Body of pancreas (tissue), 4 donors: ENCODE measurements at regions not wholly inside any gene's neighbourhood (a gene's known extent, or its start where the extent isn't known, plus 50 kb on each side); places are given as distances from the start of the nearest gene placed in this dataset.

Experiments used
- POLR2A ChIP-seq, 3 donors: fragments of 450-650 bp; IDR thresholded peaks; one replicate each; pipeline ENCODE4 v1.6.1; 2016; ENCODE audit warnings: antibody characterized with exemption in 3 of 3, mild to moderate bottlenecking in 2 of 3
- TF ChIP-seq, protein P1 (sequence below), 7 experiments: fragments of 450-650 bp in 4 of 7; fragments of 200-600 bp in 3 of 7; sonication (generic) in 3 of 7; IDR thresholded peaks; one replicate each; pipeline ENCODE4 v1.5.1; 2016 to 2019; ENCODE audit warnings: antibody characterized with exemption in 7 of 7

DNA sequence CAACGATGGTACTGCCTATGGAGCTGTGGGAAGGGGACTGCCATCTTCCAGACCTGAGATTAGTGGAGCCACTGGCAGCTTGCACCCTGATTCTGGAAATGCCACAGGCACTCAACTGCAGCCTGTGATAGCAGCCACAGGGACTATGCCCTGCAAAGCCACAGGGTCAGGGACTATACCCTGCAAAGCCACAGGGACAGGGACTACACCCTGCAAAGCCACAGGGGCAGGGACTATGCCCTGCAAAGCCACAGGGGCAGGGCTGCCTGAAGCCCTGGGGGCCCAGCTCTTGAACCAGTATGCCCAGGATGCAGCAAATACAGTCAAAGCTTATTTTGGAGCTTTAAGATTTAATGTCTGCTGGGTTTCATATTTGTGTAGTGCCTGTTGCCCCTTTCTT lies 346.6 kb downstream of the C6orf118 start:
- TF ChIP-seq, protein P1, sequence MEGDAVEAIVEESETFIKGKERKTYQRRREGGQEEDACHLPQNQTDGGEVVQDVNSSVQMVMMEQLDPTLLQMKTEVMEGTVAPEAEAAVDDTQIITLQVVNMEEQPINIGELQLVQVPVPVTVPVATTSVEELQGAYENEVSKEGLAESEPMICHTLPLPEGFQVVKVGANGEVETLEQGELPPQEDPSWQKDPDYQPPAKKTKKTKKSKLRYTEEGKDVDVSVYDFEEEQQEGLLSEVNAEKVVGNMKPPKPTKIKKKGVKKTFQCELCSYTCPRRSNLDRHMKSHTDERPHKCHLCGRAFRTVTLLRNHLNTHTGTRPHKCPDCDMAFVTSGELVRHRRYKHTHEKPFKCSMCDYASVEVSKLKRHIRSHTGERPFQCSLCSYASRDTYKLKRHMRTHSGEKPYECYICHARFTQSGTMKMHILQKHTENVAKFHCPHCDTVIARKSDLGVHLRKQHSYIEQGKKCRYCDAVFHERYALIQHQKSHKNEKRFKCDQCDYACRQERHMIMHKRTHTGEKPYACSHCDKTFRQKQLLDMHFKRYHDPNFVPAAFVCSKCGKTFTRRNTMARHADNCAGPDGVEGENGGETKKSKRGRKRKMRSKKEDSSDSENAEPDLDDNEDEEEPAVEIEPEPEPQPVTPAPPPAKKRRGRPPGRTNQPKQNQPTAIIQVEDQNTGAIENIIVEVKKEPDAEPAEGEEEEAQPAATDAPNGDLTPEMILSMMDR (IDR thresholded peaks at IDR 0.05), result no peak
- no peak for TF ChIP-seq POLR2A (IDR thresholded peaks at IDR 0.05)
